ENCODE measurements at regions not wholly inside any gene's neighbourhood (a gene's known extent, or its start where the extent isn't known, plus 50 kb on each side); places are given as distances from the start of the nearest gene placed in this dataset.

- TF ChIP-seq POLR2AphosphoS5 (IDR thresholded peaks at IDR 0.05) (no peak), CTCF (IDR thresholded peaks at IDR 0.05) (no peak), POLR2A (IDR thresholded peaks at IDR 0.05) (no peak)
Measured at GRCh38 chr2:184517402-184517801, 80.9 kb upstream of the ZNF804A start.

All from suprapubic skin (tissue), 4 donors.